ENCODE measurements at regions not wholly inside any gene's neighbourhood (a gene's known extent, or its start where the extent isn't known, plus 50 kb on each side); places are given as distances from the start of the nearest gene placed in this dataset.

DNA sequence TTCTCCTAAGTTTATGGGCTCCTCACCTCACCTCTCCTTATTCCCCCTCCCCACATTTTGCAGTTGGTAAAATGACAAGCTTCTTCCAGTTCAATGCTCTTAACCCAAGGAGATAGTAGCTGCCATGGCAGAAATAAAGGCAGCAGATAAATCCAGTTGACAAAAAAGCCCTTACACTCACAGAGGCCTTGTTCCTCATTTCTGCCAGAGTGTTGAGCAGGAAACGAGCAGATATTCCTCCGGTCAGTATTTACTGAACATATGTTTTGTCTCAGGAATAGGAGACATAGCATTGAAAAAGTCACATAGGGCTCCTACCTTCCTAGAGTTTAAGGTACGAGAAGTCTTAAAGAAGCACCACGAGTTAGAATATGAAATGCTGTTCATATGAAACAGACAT, 493.7 kb upstream of the TNP1 start:
- H3K4me1 Mint-ChIP-seq = no peaks in the 10 kb centered on the region
- ChIA-PET POLR2A (no interaction called here), CTCF (no interaction called here)
- H3K27ac Mint-ChIP-seq = no peak overlapping the region
- WGBS (ENCODE audit: insufficient coverage) = 13% methylated on average over 3 of the region's 4 CpGs
- H3K36me3 ChIP-seq (replicated peaks in 1 of 2; ENCODE audit: control extremely low read depth in 1 of 2, control insufficient read depth in 1 of 2, extremely low read depth in 1 of 2, insufficient read depth in 2 of 2, low read length in 1 of 2) = no peaks in the 10 kb centered on the region
- H2AFZ ChIP-seq (ENCODE audit: insufficient read depth, low read depth, low read length, poor library complexity, severe bottlenecking) = no peak overlapping the region
- H3K9me3 Mint-ChIP-seq (ENCODE audit: insufficient read depth) = peaks cover 4% of the 10 kb centered on the region
- H3K27me3 Mint-ChIP-seq = peaks cover 12% of the 10 kb centered on the region
- H3K9ac ChIP-seq (ENCODE audit: low read length) = no peak overlapping the region
- H4K20me1 ChIP-seq (ENCODE audit: control insufficient read depth, insufficient read depth, low read length, poor library complexity, severe bottlenecking) = no peaks in the 10 kb centered on the region
- DNase-seq = no peak
- no peak overlapping the region for H3K4me2 ChIP-seq (replicated peaks; ENCODE audit: low read depth, low read length, poor library complexity, severe bottlenecking)
- TF ChIP-seq EZH2 (IDR thresholded peaks at IDR 0.05; ENCODE audit: borderline replicate concordance, insufficient read depth, low read depth, low read length, poor library complexity, severe bottlenecking) = no peak
- TF ChIP-seq, protein P1, sequence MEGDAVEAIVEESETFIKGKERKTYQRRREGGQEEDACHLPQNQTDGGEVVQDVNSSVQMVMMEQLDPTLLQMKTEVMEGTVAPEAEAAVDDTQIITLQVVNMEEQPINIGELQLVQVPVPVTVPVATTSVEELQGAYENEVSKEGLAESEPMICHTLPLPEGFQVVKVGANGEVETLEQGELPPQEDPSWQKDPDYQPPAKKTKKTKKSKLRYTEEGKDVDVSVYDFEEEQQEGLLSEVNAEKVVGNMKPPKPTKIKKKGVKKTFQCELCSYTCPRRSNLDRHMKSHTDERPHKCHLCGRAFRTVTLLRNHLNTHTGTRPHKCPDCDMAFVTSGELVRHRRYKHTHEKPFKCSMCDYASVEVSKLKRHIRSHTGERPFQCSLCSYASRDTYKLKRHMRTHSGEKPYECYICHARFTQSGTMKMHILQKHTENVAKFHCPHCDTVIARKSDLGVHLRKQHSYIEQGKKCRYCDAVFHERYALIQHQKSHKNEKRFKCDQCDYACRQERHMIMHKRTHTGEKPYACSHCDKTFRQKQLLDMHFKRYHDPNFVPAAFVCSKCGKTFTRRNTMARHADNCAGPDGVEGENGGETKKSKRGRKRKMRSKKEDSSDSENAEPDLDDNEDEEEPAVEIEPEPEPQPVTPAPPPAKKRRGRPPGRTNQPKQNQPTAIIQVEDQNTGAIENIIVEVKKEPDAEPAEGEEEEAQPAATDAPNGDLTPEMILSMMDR (IDR thresholded peaks at IDR 0.05) = no peak
- no peak overlapping the region for H3K4me3 Mint-ChIP-seq
- H3K27ac ChIP-seq (ENCODE audit: low read length in 2 of 2) = no peak overlapping the region
- ATAC-seq (ENCODE audit: low read depth) = no peak
- intact Hi-C loops (cut with micrococcal nuclease) = no loop called here
- H3K27me3 ChIP-seq (replicated peaks in 1 of 4; ENCODE audit: control extremely low read depth in 1 of 4, control insufficient read depth in 3 of 4, insufficient read depth in 4 of 4, low read length in 3 of 4) = peaks cover 0 to 4% (median 0%) of the 10 kb centered on the region in 4 experiments
- H3K79me2 ChIP-seq (ENCODE audit: control insufficient read depth, insufficient read depth, low read length) = no peaks in the 10 kb centered on the region
- H3K4me3 ChIP-seq (ENCODE audit: control extremely low read depth in 1 of 5, extremely low read depth in 1 of 5, insufficient read depth in 1 of 5, low read depth in 2 of 5, low read length in 4 of 5) = no peak overlapping the region
- no peaks in the 10 kb centered on the region for H3K4me1 ChIP-seq (ENCODE audit: control insufficient read depth in 2 of 2, insufficient read depth in 2 of 2, low read length in 2 of 2)
- peaks cover 0 to 10% (median 1%) of the 10 kb centered on the region in 3 donors for H3K9me3 ChIP-seq (ENCODE audit: control extremely low read depth in 1 of 3, control insufficient read depth in 2 of 3, insufficient read depth in 1 of 3, low read length in 2 of 3)

DNA sequence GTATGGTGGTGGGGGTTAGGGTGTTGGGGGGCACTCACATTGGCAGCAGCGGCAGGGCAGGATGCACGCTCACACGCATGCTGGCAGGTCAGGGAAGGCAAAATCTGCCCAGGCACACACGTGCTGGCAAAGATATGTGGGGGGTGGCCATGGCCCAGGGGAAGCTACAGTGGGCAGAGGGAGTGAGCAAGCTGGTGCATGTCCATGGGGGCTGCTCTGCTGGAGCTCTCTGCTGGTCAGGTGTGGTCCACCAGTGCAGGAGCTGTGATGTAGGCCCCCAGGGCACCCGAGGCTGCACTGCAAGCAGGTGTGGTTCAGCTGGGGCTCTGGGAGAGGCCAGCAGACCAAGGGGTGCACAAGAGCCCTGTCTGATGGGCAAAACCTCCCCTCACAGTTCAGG, 491.5 kb upstream of the TNP1 start:
- Histone ChIP-seq H3K4me1 (ENCODE audit: control insufficient read depth in 2 of 2, insufficient read depth in 2 of 2, low read length in 2 of 2) (no peaks in the 10 kb centered on the region), H3K4me2 (replicated peaks; ENCODE audit: low read depth, low read length, poor library complexity, severe bottlenecking) (no peak overlapping the region), H3K27me3 (replicated peaks in 1 of 4; ENCODE audit: control extremely low read depth in 1 of 4, control insufficient read depth in 3 of 4, insufficient read depth in 4 of 4, low read length in 3 of 4) (peaks cover 0 to 4% (median 0%) of the 10 kb centered on the region in 4 experiments), H2AFZ (ENCODE audit: insufficient read depth, low read depth, low read length, poor library complexity, severe bottlenecking) (no peak overlapping the region), H3K4me3 (ENCODE audit: control extremely low read depth in 1 of 5, extremely low read depth in 1 of 5, insufficient read depth in 1 of 5, low read depth in 2 of 5, low read length in 4 of 5) (no peak overlapping the region), H3K79me2 (ENCODE audit: control insufficient read depth, insufficient read depth, low read length) (no peaks in the 10 kb centered on the region), H3K27ac (ENCODE audit: low read length in 2 of 2) (no peak overlapping the region), H3K36me3 (replicated peaks in 1 of 2; ENCODE audit: control extremely low read depth in 1 of 2, control insufficient read depth in 1 of 2, extremely low read depth in 1 of 2, insufficient read depth in 2 of 2, low read length in 1 of 2) (no peaks in the 10 kb centered on the region), H3K9ac (ENCODE audit: low read length) (no peak overlapping the region), H3K9me3 (ENCODE audit: control extremely low read depth in 1 of 3, control insufficient read depth in 2 of 3, insufficient read depth in 1 of 3, low read length in 2 of 3) (peaks cover 0 to 10% (median 1%) of the 10 kb centered on the region in 3 donors), H4K20me1 (ENCODE audit: control insufficient read depth, insufficient read depth, low read length, poor library complexity, severe bottlenecking) (no peaks in the 10 kb centered on the region)
- ATAC-seq (ENCODE audit: low read depth) = no peak
- no peak for TF ChIP-seq EZH2 (IDR thresholded peaks at IDR 0.05; ENCODE audit: borderline replicate concordance, insufficient read depth, low read depth, low read length, poor library complexity, severe bottlenecking)
- TF ChIP-seq, protein P1 (IDR thresholded peaks at IDR 0.05) = no peak
- Mint-ChIP-seq H3K9me3 (ENCODE audit: insufficient read depth) (peaks cover 9% of the 10 kb centered on the region), H3K27ac (no peak overlapping the region), H3K4me1 (no peaks in the 10 kb centered on the region), H3K27me3 (peaks cover 10% of the 10 kb centered on the region), H3K4me3 (no peak overlapping the region)
- no peak for DNase-seq
- 75% methylated on average over 4 of the region's 5 CpGs for WGBS (ENCODE audit: insufficient coverage)
- ChIA-PET CTCF (no interaction called here), POLR2A (no interaction called here)
- intact Hi-C loops (cut with micrococcal nuclease) = no loop called here
